ENCODE measurements at regions not wholly inside any gene's neighbourhood (a gene's known extent, or its start where the extent isn't known, plus 50 kb on each side); places are given as distances from the start of the nearest gene placed in this dataset.

- no peak for TF ChIP-seq POLR2A (IDR thresholded peaks at IDR 0.05; ENCODE audit: low read depth, low read length)
- TF ChIP-seq POLR2AphosphoS5 (IDR thresholded peaks at IDR 0.05; ENCODE audit: low read depth, low read length) = no peak
- no peak for TF ChIP-seq TAF1 (IDR thresholded peaks at IDR 0.05; ENCODE audit: low read depth, low read length)
- no peak for TF ChIP-seq POU2F2 (IDR thresholded peaks at IDR 0.05; ENCODE audit: low read depth, low read length)
Observed at GRCh38 chr16:85320677-85321385, 208.6 kb upstream of the CIBAR2 start.

Measured in GM12891 (cell line).